ENCODE measurements at regions not wholly inside any gene's neighbourhood (a gene's known extent, or its start where the extent isn't known, plus 50 kb on each side); places are given as distances from the start of the nearest gene placed in this dataset.

- no peak overlapping the region for H3K4me3 ChIP-seq (ENCODE audit: control insufficient read depth, low read depth, low read length)
- DNase-seq (ENCODE audit: low read depth), result no peak
- TF ChIP-seq CTCF (conservative IDR thresholded peaks at IDR 0.05; ENCODE audit: control insufficient read depth, insufficient read depth, low read depth, low read length), result no peak
Observed at GRCh38 chr11:23263466-23263865, 403.2 kb upstream of the CCDC179 start.

GRCh38 chr11:23272095-23272494, 411.8 kb upstream of the CCDC179 start:
- no peak overlapping the region for H3K4me3 ChIP-seq (ENCODE audit: control insufficient read depth, low read depth, low read length)
- no peak for DNase-seq (ENCODE audit: low read depth)
- no peak for TF ChIP-seq CTCF (conservative IDR thresholded peaks at IDR 0.05; ENCODE audit: control insufficient read depth, insufficient read depth, low read depth, low read length)

- no peak overlapping the region for H3K4me3 ChIP-seq (ENCODE audit: control insufficient read depth, low read depth, low read length)
- DNase-seq (ENCODE audit: low read depth), result peak; percentile 81
- no peak for TF ChIP-seq CTCF (conservative IDR thresholded peaks at IDR 0.05; ENCODE audit: control insufficient read depth, insufficient read depth, low read depth, low read length)
Observed at GRCh38 chr11:23278121-23278520, 417.8 kb upstream of the CCDC179 start.

DNA sequence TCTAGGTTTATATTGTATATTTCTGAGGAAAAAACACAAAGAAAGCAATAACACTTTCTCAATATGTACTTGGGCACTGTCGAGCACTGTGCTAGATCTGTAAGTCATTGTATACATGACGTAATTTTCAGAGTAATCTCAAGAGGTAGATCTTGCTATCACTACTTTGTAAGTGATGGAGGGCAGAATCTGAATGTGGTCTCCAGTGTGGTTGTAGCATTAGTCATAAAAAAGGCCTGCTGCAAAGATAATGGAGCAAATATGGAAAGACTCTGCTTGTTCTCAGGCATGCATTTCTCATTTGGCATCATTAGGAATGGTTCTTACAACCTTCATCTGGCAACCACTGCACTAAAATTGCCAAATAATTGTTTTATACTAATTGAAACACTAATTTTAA, 419.8 kb upstream of the CCDC179 start:
- H3K4me3 ChIP-seq (ENCODE audit: control insufficient read depth, low read depth, low read length), result no peak overlapping the region
- peak; percentile 51 for DNase-seq (ENCODE audit: low read depth)
- TF ChIP-seq CTCF (conservative IDR thresholded peaks at IDR 0.05; ENCODE audit: control insufficient read depth, insufficient read depth, low read depth, low read length), result no peak

DNA sequence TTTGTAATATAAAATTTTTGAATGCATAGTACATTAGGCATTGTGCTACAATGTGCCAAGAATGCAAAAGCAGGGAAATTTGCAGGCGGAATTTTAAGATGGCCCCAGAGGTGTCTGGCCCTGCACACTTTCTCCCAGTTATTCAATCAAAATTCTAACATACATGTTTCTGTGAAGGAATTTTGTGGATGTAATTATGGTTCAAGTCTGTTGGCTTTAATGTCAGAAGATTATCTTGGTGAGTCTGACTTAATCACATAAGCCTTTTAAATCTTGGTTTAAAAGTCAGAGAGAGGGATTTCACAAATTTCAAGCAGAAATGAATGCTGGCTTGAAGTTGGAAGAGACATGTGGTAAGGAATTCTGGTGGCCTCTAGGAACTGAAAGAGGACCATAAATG, 423.4 kb upstream of the CCDC179 start:
- TF ChIP-seq CTCF (conservative IDR thresholded peaks at IDR 0.05; ENCODE audit: control insufficient read depth, insufficient read depth, low read depth, low read length), result no peak
- DNase-seq (ENCODE audit: low read depth), result no peak
- H3K4me3 ChIP-seq (ENCODE audit: control insufficient read depth, low read depth, low read length), result no peak overlapping the region

DNA sequence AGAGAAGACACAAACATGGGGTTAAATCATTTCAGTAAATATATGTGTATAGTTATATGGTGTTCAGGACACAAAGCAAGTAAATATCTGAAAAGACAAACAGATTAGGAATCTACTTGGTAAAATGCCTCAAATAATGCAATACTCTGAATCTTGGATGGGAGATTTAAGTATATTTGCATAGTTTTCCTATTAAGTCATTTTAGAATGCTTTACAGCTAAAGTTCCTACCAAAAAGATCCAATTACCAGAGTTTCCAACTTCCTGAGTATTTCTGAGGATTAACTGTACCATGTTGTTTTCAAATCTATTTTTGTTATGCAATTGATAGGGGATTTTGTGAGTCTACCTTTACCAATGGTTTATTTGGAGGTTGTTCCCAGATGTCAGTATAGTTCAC, 424.4 kb upstream of the CCDC179 start:
- no peak overlapping the region for H3K4me3 ChIP-seq (ENCODE audit: control insufficient read depth, low read depth, low read length)
- peak; percentile 53 for DNase-seq (ENCODE audit: low read depth)
- no peak for TF ChIP-seq CTCF (conservative IDR thresholded peaks at IDR 0.05; ENCODE audit: control insufficient read depth, insufficient read depth, low read depth, low read length)
